Large intestine (tissue), 3 donors: ENCODE measurements at regions not wholly inside any gene's neighbourhood (a gene's known extent, or its start where the extent isn't known, plus 50 kb on each side); places are given as distances from the start of the nearest gene placed in this dataset.

Experiments used
- DNase-seq, 2 donors: peaks; one replicate each; pipeline versions ENCODE4 v3.0.0 to v3.0.0-alpha.2; 2013
- H3K27ac ChIP-seq: one replicate; pipeline ENCODE4 v1.5.1; 2013; ENCODE audit warnings: low read length
- H3K27me3 ChIP-seq: 2 replicates; pipeline ENCODE4 v1.6.1; 2013; ENCODE audit warnings: low read length; ENCODE audit not compliant: control insufficient read depth, insufficient read depth
- H3K36me3 ChIP-seq: 2 replicates; pipeline ENCODE4 v1.6.1; 2013; ENCODE audit warnings: low read length; ENCODE audit not compliant: control insufficient read depth, insufficient read depth
- H3K4me1 ChIP-seq: one replicate; pipeline ENCODE4 v1.6.1; 2013; ENCODE audit warnings: low read length; ENCODE audit not compliant: control insufficient read depth, insufficient read depth
- H3K4me3 ChIP-seq: one replicate; pipeline ENCODE4 v1.5.1; 2013; ENCODE audit warnings: low read length
- H3K9me3 ChIP-seq: one replicate; pipeline ENCODE4 v1.6.1; 2013; ENCODE audit warnings: mild to moderate bottlenecking, low read depth, low read length, moderate library complexity; ENCODE audit not compliant: control insufficient read depth
- WGBS: methylation state at CpG from one replicate; pipeline ENCODE4 v1.1.5; 2013; ENCODE audit warnings: low lambda C conversion rate; ENCODE audit not compliant: insufficient coverage; 5-methylcytosine and 5-hydroxymethylcytosine counted together

DNA sequence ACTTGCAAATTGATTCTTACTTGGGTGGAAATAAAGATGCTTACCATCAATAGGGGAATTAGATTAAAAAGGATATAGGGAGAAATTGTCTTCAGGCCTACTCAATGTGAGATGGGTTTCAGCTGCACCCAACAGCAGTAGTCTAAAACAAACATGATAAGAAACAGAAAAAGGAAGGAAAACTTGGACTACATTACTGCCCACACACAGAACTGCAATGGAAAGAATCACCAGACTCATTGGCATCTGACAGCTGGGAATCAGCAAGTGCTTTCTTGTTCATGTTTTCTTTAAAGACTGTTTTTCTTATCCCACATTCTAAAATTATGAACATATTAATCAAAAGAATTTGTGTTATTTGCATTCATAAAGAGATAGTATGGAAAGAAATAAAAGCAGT lies 144.2 kb downstream of the LRIG3 start:
- H3K9me3 ChIP-seq: no peaks in the 10 kb centered on the region
- no peaks in the 10 kb centered on the region for H3K27me3 ChIP-seq
- H3K4me1 ChIP-seq: no peaks in the 10 kb centered on the region
- no peak for DNase-seq
- H3K27ac ChIP-seq: no peak overlapping the region
- no peak overlapping the region for H3K4me3 ChIP-seq
- H3K36me3 ChIP-seq: no peaks in the 10 kb centered on the region

GRCh38 chr12:58777815-58778214 lies 142.5 kb downstream of the LRIG3 start:
- H3K9me3 ChIP-seq: no peaks in the 10 kb centered on the region
- H3K4me3 ChIP-seq: no peak overlapping the region
- DNase-seq: no peak
- no peaks in the 10 kb centered on the region for H3K36me3 ChIP-seq
- H3K27ac ChIP-seq: no peak overlapping the region
- no peaks in the 10 kb centered on the region for H3K27me3 ChIP-seq
- no peaks in the 10 kb centered on the region for H3K4me1 ChIP-seq

DNA sequence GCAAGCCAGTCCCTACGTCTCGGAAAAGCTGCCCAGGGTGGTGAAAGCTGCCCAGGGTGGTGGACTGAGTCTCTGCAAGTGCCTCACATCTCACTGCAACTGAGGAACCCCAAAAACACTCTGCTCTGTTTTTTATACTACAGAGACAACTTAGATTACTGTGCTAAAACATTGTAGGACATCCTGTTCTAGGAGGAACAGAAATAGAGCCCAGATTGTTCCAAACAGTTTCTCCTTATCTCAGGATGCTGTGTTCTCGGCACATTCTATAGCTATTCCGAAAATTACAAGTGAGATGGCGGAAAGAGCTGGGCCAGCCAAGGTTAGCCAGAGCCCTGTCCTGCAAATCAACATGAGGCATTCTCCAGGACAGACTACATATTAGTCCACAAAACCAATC lies 138.7 kb downstream of the LRIG3 start:
- Histone ChIP-seq H3K27me3 (no peaks in the 10 kb centered on the region), H3K4me3 (no peak overlapping the region), H3K9me3 (no peaks in the 10 kb centered on the region), H3K27ac (no peak overlapping the region), H3K36me3 (no peaks in the 10 kb centered on the region), H3K4me1 (no peaks in the 10 kb centered on the region)
- DNase-seq: no peak
- no CpG with 5 or more reads among the region's 5 CpGs for WGBS

GRCh38 chr12:58787021-58787760 lies 133.1 kb downstream of the LRIG3 start:
- Histone ChIP-seq H3K36me3 (no peaks in the 10 kb centered on the region), H3K27me3 (no peaks in the 10 kb centered on the region), H3K4me1 (no peaks in the 10 kb centered on the region), H3K9me3 (no peaks in the 10 kb centered on the region), H3K4me3 (no peak overlapping the region), H3K27ac (no peak overlapping the region)
- DNase-seq: no peak
- 100% methylated on average over 1 of the region's 4 CpGs for WGBS

- DNase-seq: peak; percentile 48 to 64
- no peaks in the 10 kb centered on the region for H3K27me3 ChIP-seq
- no peaks in the 10 kb centered on the region for H3K9me3 ChIP-seq
- no peak overlapping the region for H3K4me3 ChIP-seq
- no peaks in the 10 kb centered on the region for H3K36me3 ChIP-seq
- H3K27ac ChIP-seq: no peak overlapping the region
- no CpG with 5 or more reads among the region's 6 CpGs for WGBS
- H3K4me1 ChIP-seq: no peaks in the 10 kb centered on the region
These were observed 125.4 kb downstream of the LRIG3 start for GRCh38 chr12:58794859-58795258.

DNA sequence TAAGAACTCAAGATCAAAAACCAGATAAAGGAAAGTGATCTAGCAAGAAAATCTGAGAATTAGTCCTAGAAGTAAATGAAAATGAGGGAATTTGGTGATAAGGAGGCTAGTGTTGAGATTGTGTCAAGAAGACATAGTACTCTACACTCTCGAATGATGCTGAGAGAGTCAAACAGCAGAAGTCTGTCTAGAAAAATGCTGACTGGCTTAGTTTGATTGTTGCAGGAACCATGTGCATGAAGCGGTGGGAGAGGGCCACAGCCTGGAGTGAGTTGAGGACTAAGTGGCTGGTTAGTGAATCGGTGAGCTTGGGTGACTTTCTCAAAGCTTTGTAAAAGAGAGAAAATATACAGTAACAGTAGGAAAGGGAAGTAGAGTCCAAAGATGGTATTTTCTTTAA lies 124.5 kb downstream of the LRIG3 start:
- Histone ChIP-seq H3K4me1 (no peaks in the 10 kb centered on the region), H3K36me3 (no peaks in the 10 kb centered on the region), H3K27me3 (no peaks in the 10 kb centered on the region), H3K4me3 (no peak overlapping the region), H3K9me3 (no peaks in the 10 kb centered on the region), H3K27ac (no peak overlapping the region)
- no peak for DNase-seq
- 100% methylated on average over 2 of the region's 3 CpGs for WGBS

DNA sequence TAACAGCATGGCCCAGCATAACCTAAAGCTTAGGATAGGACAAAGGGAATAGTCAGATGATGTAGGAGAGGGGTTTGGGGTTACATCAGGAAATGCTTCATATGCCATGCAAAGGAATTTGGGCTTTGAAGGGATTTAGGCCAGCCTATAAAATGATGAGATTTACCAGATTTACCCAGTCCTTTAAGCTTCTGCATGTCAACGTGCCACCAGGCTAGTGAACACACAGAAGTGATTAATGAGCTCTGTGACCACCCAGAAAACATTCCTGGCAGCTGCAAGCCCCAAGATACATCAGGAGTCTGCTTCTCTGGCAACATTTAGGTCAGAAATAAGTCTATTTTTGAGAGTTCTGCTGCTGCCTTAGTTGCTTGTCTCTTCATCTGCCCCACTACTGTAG lies 118.3 kb downstream of the LRIG3 start:
- WGBS: no CpG with 5 or more reads among the region's 1 CpG
- Histone ChIP-seq H3K4me1 (no peaks in the 10 kb centered on the region), H3K27me3 (no peaks in the 10 kb centered on the region), H3K4me3 (no peak overlapping the region), H3K36me3 (no peaks in the 10 kb centered on the region), H3K27ac (no peak overlapping the region), H3K9me3 (no peaks in the 10 kb centered on the region)
- no peak for DNase-seq

DNA sequence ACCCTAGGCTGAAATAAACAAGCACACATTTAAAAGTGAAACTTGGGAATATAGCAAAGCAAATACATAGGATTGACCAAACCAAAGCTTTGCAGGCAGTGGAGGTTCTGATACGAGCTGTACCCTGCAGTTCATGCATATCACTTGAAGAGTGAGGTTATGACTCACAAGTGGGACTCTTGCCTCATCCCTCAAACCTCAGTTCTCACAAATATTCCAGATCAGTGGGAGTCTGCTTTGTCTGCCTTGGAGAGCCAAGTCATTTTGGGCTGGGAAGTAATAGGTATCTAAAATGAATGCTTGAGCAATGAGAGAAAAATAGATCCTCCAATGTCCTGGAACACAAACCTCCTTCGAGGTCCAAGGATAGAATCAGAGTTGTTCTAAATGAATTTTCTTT lies 116.4 kb downstream of the LRIG3 start:
- Histone ChIP-seq H3K27me3 (no peaks in the 10 kb centered on the region), H3K9me3 (no peaks in the 10 kb centered on the region), H3K36me3 (no peaks in the 10 kb centered on the region), H3K4me3 (no peak overlapping the region), H3K27ac (no peak overlapping the region), H3K4me1 (no peaks in the 10 kb centered on the region)
- no peak for DNase-seq
- no CpG with 5 or more reads among the region's 2 CpGs for WGBS

DNA sequence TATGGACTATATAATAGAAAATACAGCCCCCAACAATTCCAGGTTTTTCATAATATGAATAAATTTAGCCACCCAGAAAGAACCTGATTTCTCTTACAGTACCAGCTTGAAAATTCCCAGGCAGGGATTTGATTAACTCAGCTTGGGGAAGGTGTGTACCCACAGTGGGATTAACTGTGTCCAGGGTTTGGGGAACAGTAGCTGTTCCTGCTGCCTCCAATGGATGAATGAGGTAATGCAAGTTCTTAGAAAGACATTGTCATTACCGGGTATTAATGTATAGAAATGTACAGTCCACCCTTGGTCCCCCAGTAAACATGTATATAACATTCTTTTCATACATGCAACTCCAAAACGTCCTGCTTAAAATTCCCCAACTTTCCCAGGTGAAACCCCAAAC lies 115.6 kb downstream of the LRIG3 start:
- Histone ChIP-seq H3K27ac (no peak overlapping the region), H3K36me3 (no peaks in the 10 kb centered on the region), H3K4me1 (no peaks in the 10 kb centered on the region), H3K9me3 (no peaks in the 10 kb centered on the region), H3K4me3 (no peak overlapping the region), H3K27me3 (no peaks in the 10 kb centered on the region)
- no CpG with 5 or more reads among the region's 2 CpGs for WGBS
- no peak for DNase-seq

- H3K9me3 ChIP-seq: no peaks in the 10 kb centered on the region
- no peak for DNase-seq
- no peaks in the 10 kb centered on the region for H3K4me1 ChIP-seq
- no peak overlapping the region for H3K4me3 ChIP-seq
- WGBS: no CpG with 5 or more reads among the region's 4 CpGs
- H3K36me3 ChIP-seq: no peaks in the 10 kb centered on the region
- no peaks in the 10 kb centered on the region for H3K27me3 ChIP-seq
- H3K27ac ChIP-seq: no peak overlapping the region
These were observed 111.2 kb downstream of the LRIG3 start for GRCh38 chr12:58809064-58809607.

DNA sequence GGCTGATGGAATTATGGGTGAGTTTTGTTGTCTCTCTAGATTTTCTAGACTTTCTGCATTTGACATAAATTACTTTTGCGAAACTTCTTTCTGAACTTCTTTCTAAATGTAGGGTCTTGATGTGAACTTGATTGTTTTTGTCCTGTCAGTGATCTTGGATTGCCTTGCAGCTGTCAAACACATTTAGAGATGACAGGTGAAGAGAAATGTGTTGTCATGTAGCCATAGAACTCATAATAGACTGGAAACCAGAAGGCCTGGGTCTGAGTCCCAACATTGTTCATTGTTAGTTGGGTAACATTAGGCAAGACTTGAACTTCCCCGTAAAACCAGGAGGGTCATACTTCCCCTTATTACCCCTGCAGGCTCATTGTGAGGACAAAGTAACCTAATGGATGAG lies 109.0 kb downstream of the LRIG3 start:
- Histone ChIP-seq H3K4me3 (no peak overlapping the region), H3K27me3 (no peaks in the 10 kb centered on the region), H3K27ac (no peak overlapping the region), H3K36me3 (no peaks in the 10 kb centered on the region), H3K9me3 (no peaks in the 10 kb centered on the region), H3K4me1 (no peaks in the 10 kb centered on the region)
- no CpG with 5 or more reads among the region's 2 CpGs for WGBS
- DNase-seq: no peak
